K562 (cell line): ENCODE measurements at regions not wholly inside any gene's neighbourhood (a gene's known extent, or its start where the extent isn't known, plus 50 kb on each side); places are given as distances from the start of the nearest gene placed in this dataset.

ENCODE experiments used
- MGA ChIP-seq: fragments of 450-650 bp; IDR thresholded peaks from 2 replicates; pipeline ENCODE4 v1.6.1; 2016; ENCODE audit warnings: mild to moderate bottlenecking, moderate library complexity
- RBBP5 ChIP-seq: fragments of 200-600 bp; sonication (generic); IDR thresholded peaks from 2 replicates; pipeline ENCODE4 v1.6.1; 2012; ENCODE audit warnings: borderline replicate concordance, mild to moderate bottlenecking, low read length, control low read depth, inconsistent platforms; ENCODE audit not compliant: insufficient read depth, poor library complexity, severe bottlenecking
- SIRT6 ChIP-seq: IDR thresholded peaks from one replicate; pipeline ENCODE4 v1.6.1; 2012; ENCODE audit warnings: low read depth, mild to moderate bottlenecking, control low read depth, inconsistent platforms, low read length, moderate library complexity
- SRSF9 ChIP-seq: fragments of 200-400 bp; formaldehyde crosslinking; IDR thresholded peaks from 2 replicates; pipeline ENCODE4 v1.6.1; 2017; ENCODE audit warnings: low read depth, low read length, borderline replicate concordance
- ZNF384 ChIP-seq: IDR thresholded peaks from 2 replicates; pipeline ENCODE4 v1.6.1; 2012; ENCODE audit warnings: low read depth, low read length, improper control_type of control experiment

GRCh38 chr3:18049096-18049495 is 306.7 kb upstream of the TBC1D5 start (continued):
- TF ChIP-seq MGA, result no peak
- no peak for TF ChIP-seq SIRT6
- TF ChIP-seq RBBP5, result no peak
- TF ChIP-seq ZNF384, result no peak
- no peak for TF ChIP-seq SRSF9
